Tibial artery (tissue), 4 donors: ENCODE measurements at regions not wholly inside any gene's neighbourhood (a gene's known extent, or its start where the extent isn't known, plus 50 kb on each side); places are given as distances from the start of the nearest gene placed in this dataset.

Experiments
- DNase-seq, 2 donors: peaks; one replicate each; pipeline ENCODE4 v3.0.0-alpha.2; 2019
- H3K27ac ChIP-seq, 2 donors: fragments of 200-600 bp; sonication (generic) in 1 of 2; 1 replicate in 1 of 2; 2 replicates in 1 of 2; pipeline ENCODE4 v1.5.1; 2018 to 2019; ENCODE audit warnings: mild to moderate bottlenecking in 1 of 2
- H3K27me3 ChIP-seq, 2 donors: fragments of 200-600 bp; sonication (generic) in 1 of 2; one replicate each; pipeline versions ENCODE4 v1.5.1 to v1.6.0; 2016 to 2019
- H3K36me3 ChIP-seq, 3 donors: fragments of 200-600 bp; sonication (generic) in 2 of 3; one replicate each; pipeline ENCODE4 v1.5.1; 2016 to 2019; ENCODE audit warnings: mild to moderate bottlenecking in 2 of 3
- H3K4me1 ChIP-seq, 4 donors: fragments of 200-600 bp; sonication (generic) in 2 of 4; 1 replicate in 3 of 4; 2 replicates in 1 of 4; pipeline ENCODE4 v1.5.1; 2016 to 2019
- H3K4me3 ChIP-seq, 2 donors: fragments of 200-600 bp; sonication (generic) in 1 of 2; 1 replicate in 1 of 2; 2 replicates in 1 of 2; pipeline ENCODE4 v1.5.1; 2018 to 2019; ENCODE audit warnings: mild to moderate bottlenecking in 2 of 2
- H3K9me3 ChIP-seq, 3 donors: fragments of 200-600 bp; sonication (generic) in 1 of 3; one replicate each; pipeline ENCODE4 v1.5.1; 2016 to 2019
- intact Hi-C: fragments of 100-400 bp; cut with DNase I; formaldehyde crosslinking; loops from one replicate; pipeline ENCODE4 v1.15.0; 2023; ENCODE audit warnings: low total_unique reads
- TF ChIP-seq, protein P1 (sequence below), 2 experiments: fragments of 200-600 bp in 1 of 2; fragments of 450-650 bp in 1 of 2; IDR thresholded peaks; one replicate each; pipeline ENCODE4 v1.5.1; 2017 to 2019; ENCODE audit warnings: antibody characterized with exemption in 2 of 2, mild to moderate bottlenecking in 1 of 2, moderate library complexity in 1 of 2

GRCh38 chr5:12488161-12488560 lies 583.9 kb upstream of the CTNND2 start:
- no peaks in the 10 kb centered on the region for H3K4me1 ChIP-seq
- H3K9me3 ChIP-seq: no peaks in the 10 kb centered on the region
- no peak overlapping the region for H3K4me3 ChIP-seq
- no peak overlapping the region for H3K27ac ChIP-seq
- TF ChIP-seq, protein P1, sequence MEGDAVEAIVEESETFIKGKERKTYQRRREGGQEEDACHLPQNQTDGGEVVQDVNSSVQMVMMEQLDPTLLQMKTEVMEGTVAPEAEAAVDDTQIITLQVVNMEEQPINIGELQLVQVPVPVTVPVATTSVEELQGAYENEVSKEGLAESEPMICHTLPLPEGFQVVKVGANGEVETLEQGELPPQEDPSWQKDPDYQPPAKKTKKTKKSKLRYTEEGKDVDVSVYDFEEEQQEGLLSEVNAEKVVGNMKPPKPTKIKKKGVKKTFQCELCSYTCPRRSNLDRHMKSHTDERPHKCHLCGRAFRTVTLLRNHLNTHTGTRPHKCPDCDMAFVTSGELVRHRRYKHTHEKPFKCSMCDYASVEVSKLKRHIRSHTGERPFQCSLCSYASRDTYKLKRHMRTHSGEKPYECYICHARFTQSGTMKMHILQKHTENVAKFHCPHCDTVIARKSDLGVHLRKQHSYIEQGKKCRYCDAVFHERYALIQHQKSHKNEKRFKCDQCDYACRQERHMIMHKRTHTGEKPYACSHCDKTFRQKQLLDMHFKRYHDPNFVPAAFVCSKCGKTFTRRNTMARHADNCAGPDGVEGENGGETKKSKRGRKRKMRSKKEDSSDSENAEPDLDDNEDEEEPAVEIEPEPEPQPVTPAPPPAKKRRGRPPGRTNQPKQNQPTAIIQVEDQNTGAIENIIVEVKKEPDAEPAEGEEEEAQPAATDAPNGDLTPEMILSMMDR (IDR thresholded peaks at IDR 0.05): no peak
- DNase-seq: no peak
- no peaks in the 10 kb centered on the region for H3K36me3 ChIP-seq
- H3K27me3 ChIP-seq: no peaks in the 10 kb centered on the region
- intact Hi-C loops: no loop called here

- no peak for DNase-seq
- no peaks in the 10 kb centered on the region for H3K4me1 ChIP-seq
- H3K9me3 ChIP-seq: no peaks in the 10 kb centered on the region
- H3K4me3 ChIP-seq: no peak overlapping the region
- H3K27me3 ChIP-seq: no peaks in the 10 kb centered on the region
- no peak overlapping the region for H3K27ac ChIP-seq
- TF ChIP-seq, protein P1 (IDR thresholded peaks at IDR 0.05): no peak
- intact Hi-C loops: no loop called here
- H3K36me3 ChIP-seq: no peaks in the 10 kb centered on the region
Measured at GRCh38 chr5:12480487-12480886, 576.2 kb upstream of the CTNND2 start.

DNA sequence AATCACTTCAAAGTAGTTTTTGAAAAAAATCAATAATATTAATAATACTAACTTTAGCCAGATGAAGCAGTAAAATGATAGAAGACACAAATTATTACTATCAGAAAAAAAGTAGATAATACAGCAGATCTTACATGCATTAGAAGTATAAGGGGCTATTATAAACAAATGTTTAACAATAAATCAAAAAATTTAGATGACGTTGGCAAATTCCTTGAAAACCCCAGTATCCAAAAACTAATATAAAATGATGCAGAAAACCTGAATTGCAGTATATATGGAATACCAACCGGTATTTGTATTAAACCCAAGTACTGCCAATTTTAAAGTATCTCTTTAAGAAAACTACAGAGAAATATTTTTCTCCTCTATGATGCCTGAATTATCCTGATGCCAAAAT lies 573.3 kb upstream of the CTNND2 start:
- H3K9me3 ChIP-seq: no peaks in the 10 kb centered on the region
- intact Hi-C loops: no loop called here
- no peak overlapping the region for H3K4me3 ChIP-seq
- TF ChIP-seq, protein P1 (IDR thresholded peaks at IDR 0.05): no peak
- DNase-seq: no peak
- no peaks in the 10 kb centered on the region for H3K36me3 ChIP-seq
- H3K27ac ChIP-seq: no peak overlapping the region
- no peaks in the 10 kb centered on the region for H3K4me1 ChIP-seq
- H3K27me3 ChIP-seq: no peaks in the 10 kb centered on the region

GRCh38 chr5:12467799-12468198 lies 563.6 kb upstream of the CTNND2 start:
- TF ChIP-seq, protein P1 (IDR thresholded peaks at IDR 0.05): no peak
- H3K9me3 ChIP-seq: no peaks in the 10 kb centered on the region

DNA sequence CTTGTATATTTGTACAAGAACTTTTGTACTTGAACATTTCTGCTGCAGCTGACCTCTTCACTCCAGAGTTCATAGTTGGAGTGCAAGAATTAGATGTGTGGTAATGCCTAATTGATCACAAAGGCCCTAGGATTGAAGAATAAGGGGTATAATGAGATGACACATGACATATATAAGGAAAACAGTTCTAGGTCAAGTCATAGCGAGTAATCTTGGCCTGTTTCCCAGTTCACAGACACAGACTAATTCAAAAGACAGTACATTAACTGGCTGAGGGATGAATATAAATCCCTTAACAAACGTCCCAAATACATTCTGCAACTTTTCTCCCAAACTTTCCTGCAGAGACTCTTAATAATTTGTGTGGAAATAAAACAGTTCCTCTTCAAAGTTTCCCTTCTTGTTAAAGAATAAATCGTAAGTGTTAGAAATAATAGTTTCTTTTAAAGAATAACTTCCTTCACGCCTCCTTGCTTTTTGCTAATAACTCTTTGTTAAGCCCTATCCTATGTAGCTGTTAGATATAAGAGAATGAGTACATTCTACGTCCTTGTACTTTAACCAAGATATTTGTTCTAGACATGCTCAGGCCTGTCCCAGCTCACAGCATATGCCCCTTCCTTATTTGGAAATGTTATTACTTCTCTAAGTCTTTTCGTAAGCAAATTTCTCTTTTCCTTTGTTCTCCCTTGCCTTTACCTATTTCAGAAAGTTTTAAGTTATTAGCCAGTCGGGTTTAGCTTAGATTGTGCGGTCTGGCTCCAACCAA lies 556.4 kb upstream of the CTNND2 start:
- Histone ChIP-seq H3K36me3 (no peaks in the 10 kb centered on the region), H3K27me3 (no peaks in the 10 kb centered on the region), H3K27ac (no peak overlapping the region), H3K4me3 (no peak overlapping the region), H3K4me1 (no peaks in the 10 kb centered on the region), H3K9me3 (no peaks in the 10 kb centered on the region)
- TF ChIP-seq, protein P1 (IDR thresholded peaks at IDR 0.05): no peak
- no peak for DNase-seq
- intact Hi-C loops: no loop called here

More at GRCh38 chr5:12467799-12468198, 563.6 kb upstream of the CTNND2 start:
- intact Hi-C loops: no loop called here
- Histone ChIP-seq H3K27ac (no peak overlapping the region), H3K27me3 (no peaks in the 10 kb centered on the region), H3K4me1 (no peaks in the 10 kb centered on the region), H3K4me3 (no peak overlapping the region), H3K36me3 (no peaks in the 10 kb centered on the region)
- no peak for DNase-seq
